ENCODE measurements at regions not wholly inside any gene's neighbourhood (a gene's known extent, or its start where the extent isn't known, plus 50 kb on each side); places are given as distances from the start of the nearest gene placed in this dataset.

DNA sequence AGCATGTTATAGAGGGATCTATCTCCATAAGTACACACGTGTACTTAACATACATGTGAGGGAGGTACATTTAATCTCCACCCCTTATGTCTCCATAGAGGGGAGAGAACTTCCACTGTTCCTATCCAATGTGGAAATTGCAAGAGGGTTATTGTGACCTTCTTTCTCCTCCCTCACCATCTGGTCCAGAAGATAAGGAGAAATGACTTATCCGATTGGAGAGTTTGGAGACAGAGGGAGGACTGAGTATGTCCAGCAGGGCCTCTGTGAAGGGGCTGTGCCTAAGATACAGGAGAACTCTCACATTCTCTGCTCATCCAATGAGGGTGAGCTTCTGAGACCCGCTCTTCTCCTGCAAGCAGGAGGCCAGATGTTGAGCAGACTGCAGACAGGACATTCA is 113.1 kb downstream of the QDPR start:
- TF ChIP-seq POLR2A (IDR thresholded peaks at IDR 0.05; ENCODE audit: low read depth, low read length) (no peak), POLR2AphosphoS5 (IDR thresholded peaks at IDR 0.05; ENCODE audit: low read depth, low read length) (no peak), TAF1 (IDR thresholded peaks at IDR 0.05; ENCODE audit: borderline replicate concordance, low read depth, low read length) (no peak)

Data from GM12892 (cell line).